IMR-90 (cell line): ENCODE measurements at regions not wholly inside any gene's neighbourhood (a gene's known extent, or its start where the extent isn't known, plus 50 kb on each side); places are given as distances from the start of the nearest gene placed in this dataset.

Source experiments
- ATAC-seq: fragments of 200-7000 bp; cut with Tn5 transposase; 2 replicates; pipeline ENCODE4 v1.9.1; 2020; ENCODE audit warnings: low read depth, mild to moderate bottlenecking, moderate library complexity
- BruUV-seq: library from RNA; stranded (reverse); fragments of 400-500 nt; replicated peaks from 2 replicates; lab custom pipeline; 2021; lab: Mats Ljungman, UMichigan
- CTCF ChIA-PET: fragments of 300-600 bp; formaldehyde crosslinking; extraction: SDS; loops from one replicate; lab custom pipeline; 2021; ENCODE audit warnings: antibody characterized with exemption; lab: Yijun Ruan, JAX
- POLR2A ChIA-PET: fragments of 300-600 bp; sonication (Branson Sonifier 250); formaldehyde crosslinking; loops from one replicate; lab custom pipeline; 2022; ENCODE audit warnings: antibody characterized with exemption; ENCODE audit not compliant: unreplicated experiment; lab: Charles Lee
- DNase-seq: peaks from one replicate; pipeline ENCODE4 v3.0.0; 2013
- H2AFZ ChIP-seq: replicated peaks from 2 replicates; pipeline ENCODE3; 2013; ENCODE audit warnings: low read length, mild to moderate bottlenecking; ENCODE audit not compliant: poor library complexity
- H2AK5ac ChIP-seq: 2 replicates; pipeline ENCODE4 v1.6.1; 2013; ENCODE audit warnings: low read depth, low read length, inconsistent platforms
- H2AK9ac ChIP-seq: replicated peaks from 2 replicates; pipeline ENCODE3; 2013; ENCODE audit warnings: mild to moderate bottlenecking, low read depth, low read length, moderate library complexity; ENCODE audit not compliant: poor library complexity
- H2BK120ac ChIP-seq: 2 replicates; pipeline ENCODE4 v1.6.1; 2013; ENCODE audit warnings: low read depth, low read length, inconsistent platforms
- H2BK15ac ChIP-seq: 3 replicates; pipeline ENCODE4 v1.6.1; 2013; ENCODE audit warnings: low read depth, low read length, inconsistent platforms
- H2BK20ac ChIP-seq: 2 replicates; pipeline ENCODE4 v1.6.1; 2013; ENCODE audit warnings: low read depth, mild to moderate bottlenecking, inconsistent platforms, low read length, moderate library complexity
- H2BK5ac ChIP-seq: 2 replicates; pipeline ENCODE4 v1.6.1; 2013; ENCODE audit warnings: mild to moderate bottlenecking, low read depth, low read length, inconsistent platforms; ENCODE audit not compliant: poor library complexity, severe bottlenecking
- H3K14ac ChIP-seq: replicated peaks from 2 replicates; pipeline ENCODE4 v1.6.1; 2013; ENCODE audit warnings: low read depth, low read length, inconsistent platforms
- H3K18ac ChIP-seq: 2 replicates; pipeline ENCODE4 v1.6.1; 2013; ENCODE audit warnings: low read depth, low read length, control low read depth
- H3K23ac ChIP-seq: 2 replicates; pipeline ENCODE4 v1.6.1; 2013; ENCODE audit warnings: low read depth, low read length, inconsistent platforms
- H3K27ac ChIP-seq: 2 replicates; pipeline ENCODE4 v1.5.1; 2013; ENCODE audit warnings: mild to moderate bottlenecking, control low read depth, low read length; ENCODE audit not compliant: insufficient read depth
- H3K27me3 ChIP-seq: 2 replicates; pipeline ENCODE4 v1.6.1; 2013; ENCODE audit warnings: low read length; ENCODE audit not compliant: control insufficient read depth, insufficient read depth
- H3K36me3 ChIP-seq: 2 replicates; pipeline ENCODE4 v1.6.1; 2013; ENCODE audit warnings: low read length, mixed read lengths; ENCODE audit not compliant: control insufficient read depth, insufficient read depth
- H3K4ac ChIP-seq: 2 replicates; pipeline ENCODE4 v1.6.1; 2013; ENCODE audit warnings: low read depth, low read length, inconsistent platforms
- H3K4me1 ChIP-seq: 2 replicates; pipeline ENCODE4 v1.6.1; 2013; ENCODE audit warnings: low read length, mixed read lengths; ENCODE audit not compliant: control insufficient read depth, insufficient read depth
- H3K4me2 ChIP-seq: 2 replicates; pipeline ENCODE4 v1.6.1; 2013; ENCODE audit warnings: low read depth, mild to moderate bottlenecking, control low read depth, low read length, moderate library complexity
- H3K4me3 ChIP-seq: 2 replicates; pipeline ENCODE4 v1.5.1; 2013; ENCODE audit warnings: low read depth, mild to moderate bottlenecking, control low read depth, low read length, moderate library complexity; ENCODE audit not compliant: insufficient read depth
- H3K56ac ChIP-seq: 2 replicates; pipeline ENCODE4 v1.6.1; 2013; ENCODE audit warnings: low read length, inconsistent platforms; ENCODE audit not compliant: insufficient read depth; ENCODE audit errors: extremely low read depth
- H3K79me1 ChIP-seq, 2 experiments: 2 replicates each; pipeline ENCODE4 v1.6.1; 2013; ENCODE audit warnings: low read length in 2 of 2, inconsistent platforms in 1 of 2, low read depth in 1 of 2
- H3K9ac ChIP-seq: 2 replicates; pipeline ENCODE4 v1.6.1; 2013; ENCODE audit warnings: low read depth, low read length, control low read depth
- H3K9me1 ChIP-seq: 2 replicates; pipeline ENCODE4 v1.6.1; 2013; ENCODE audit warnings: low read length, inconsistent platforms; ENCODE audit not compliant: insufficient read depth
- H3K9me3 ChIP-seq: 2 replicates; pipeline ENCODE4 v1.6.1; 2013; ENCODE audit warnings: low read length; ENCODE audit not compliant: control insufficient read depth, insufficient read depth
- H4K20me1 ChIP-seq: 2 replicates; pipeline ENCODE4 v1.6.1; 2013; ENCODE audit warnings: low read length, inconsistent platforms; ENCODE audit not compliant: insufficient read depth
- H4K5ac ChIP-seq: 2 replicates; pipeline ENCODE4 v1.6.1; 2013; ENCODE audit warnings: mild to moderate bottlenecking, low read depth, low read length, control low read depth
- H4K8ac ChIP-seq, 2 experiments: 2 replicates each; pipeline ENCODE4 v1.6.1; 2013; ENCODE audit warnings: low read depth in 2 of 2, low read length in 2 of 2, control low read depth in 1 of 2, inconsistent platforms in 1 of 2
- H4K91ac ChIP-seq: 2 replicates; pipeline ENCODE4 v1.6.1; 2013; ENCODE audit warnings: low read depth, low read length, inconsistent platforms; ENCODE audit not compliant: insufficient read depth
- CEBPB ChIP-seq: IDR thresholded peaks from 2 replicates; pipeline ENCODE4 v1.6.1; 2012; ENCODE audit warnings: low read depth, low read length, improper control_type of control experiment
- CTCF ChIP-seq: conservative IDR thresholded peaks from 2 replicates; pipeline ENCODE4 v1.5.1; 2012; ENCODE audit warnings: mild to moderate bottlenecking, low read depth, low read length, improper control_type of control experiment
- ELK1 ChIP-seq: fragments of 150-350 bp; IDR thresholded peaks from 2 replicates; pipeline ENCODE4 v1.6.1; 2016; ENCODE audit warnings: low read depth, mild to moderate bottlenecking, low read length, moderate library complexity, borderline replicate concordance
- FOS ChIP-seq: fragments of 150-350 bp; IDR thresholded peaks from 2 replicates; pipeline ENCODE4 v1.6.1; 2016; ENCODE audit warnings: low read depth, low read length
- POLR2A ChIP-seq: IDR thresholded peaks from 2 replicates; pipeline ENCODE4 v1.6.1; 2012; ENCODE audit warnings: mild to moderate bottlenecking, low read depth, low read length
- RAD21 ChIP-seq: IDR thresholded peaks from 2 replicates; pipeline ENCODE4 v1.6.1; 2012; ENCODE audit warnings: low read length, improper control_type of control experiment
- RFX5 ChIP-seq: IDR thresholded peaks from 2 replicates; pipeline ENCODE4 v1.8.0; 2012; ENCODE audit warnings: low read depth, mild to moderate bottlenecking, low read length, moderate library complexity
- SMC3 ChIP-seq: fragments of 150-350 bp; IDR thresholded peaks from 2 replicates; pipeline ENCODE4 v1.6.1; 2016; ENCODE audit warnings: low read depth, mild to moderate bottlenecking, antibody characterized with exemption, low read length, moderate library complexity
- USF2 ChIP-seq: fragments of 150-350 bp; IDR thresholded peaks from 2 replicates; pipeline ENCODE4 v1.6.1; 2017; ENCODE audit warnings: mild to moderate bottlenecking, antibody characterized with exemption, low read length, low read depth
- WGBS, 2 experiments: methylation state at CpG; one replicate each; pipeline versions ENCODE4 v1.1.5 to v1.1.7; 2013; ENCODE audit warnings: missing lambda C conversion rate in 2 of 2; ENCODE audit not compliant: insufficient read length in 1 of 2; ENCODE audit errors: extremely low coverage in 2 of 2; 5-methylcytosine and 5-hydroxymethylcytosine counted together
- dilution Hi-C: fragments of 300-500 bp; cut with HindIII; formaldehyde crosslinking; loops from one replicate; pipeline ENCODE4 v1.14.3; 2018; ENCODE audit warnings: low sequenced_read_pairs; ENCODE audit not compliant: unreplicated experiment
- in situ Hi-C: fragments of 300-500 bp; cut with MboI; formaldehyde crosslinking; loops from 3 replicates; pipeline ENCODE4 v1.14.3; 2019; ENCODE audit warnings: low sequenced_read_pairs, inconsistent platforms, mixed read lengths
- intact Hi-C: fragments of 100-400 bp; cut with micrococcal nuclease; formaldehyde crosslinking; loops from 2 replicates; pipeline ENCODE4 v1.10.0; 2022

- no peak for TF ChIP-seq RAD21
- no peak for TF ChIP-seq CEBPB
- TF ChIP-seq FOS, result no peak
- TF ChIP-seq SMC3, result no peak
- TF ChIP-seq CTCF, result no peak
- no peak for TF ChIP-seq RFX5
- TF ChIP-seq ELK1, result no peak
- no peak for TF ChIP-seq USF2
- TF ChIP-seq POLR2A, result no peak
- Histone ChIP-seq H2AK9ac (no peak overlapping the region), H3K14ac (no peak overlapping the region), H3K23ac (no peak overlapping the region), H3K9me3 (no peaks in the 10 kb centered on the region), H3K79me1 (no peaks in the 10 kb centered on the region), H3K36me3 (no peaks in the 10 kb centered on the region), H3K27ac (no peak overlapping the region), H4K91ac (no peak overlapping the region), H3K27me3 (no peaks in the 10 kb centered on the region), H2AFZ (no peak overlapping the region), H3K4me1 (no peaks in the 10 kb centered on the region), H3K4me3 (no peak overlapping the region), H3K18ac (no peak overlapping the region), H3K9me1 (no peaks in the 10 kb centered on the region; the same call in 1 of the 2 replicates), H3K56ac (no peak overlapping the region), H4K20me1 (no peaks in the 10 kb centered on the region), H4K5ac (no peak overlapping the region), H2BK20ac (no peak overlapping the region), H2BK15ac (no peak overlapping the region), H2BK5ac (no peak overlapping the region), H3K4me2 (no peak overlapping the region), H2AK5ac (no peak overlapping the region), H4K8ac (no peak overlapping the region), H2BK120ac (no peak overlapping the region), H3K4ac (no peak overlapping the region), H3K9ac (no peak overlapping the region)
- no TSS peak for BruUV-seq
- in situ Hi-C loops (loop anchor here (25.0 kb wide), 1 partner anchor 530 kb away; no protein-coding TSS in a partner anchor), dilution Hi-C loops (no loop called here), intact Hi-C loops (no loop called here)
- ChIA-PET CTCF (no interaction called here), POLR2A (no interaction called here)
- no CpG with 5 or more reads among the region's 8 CpGs for WGBS, 2 experiments
- ATAC-seq, result no peak
- DNase-seq, result no peak
These were observed 54.8 kb upstream of the UQCRFS1 start for GRCh38 chr19:29267701-29268100.
